ENCODE measurements at regions not wholly inside any gene's neighbourhood (a gene's known extent, or its start where the extent isn't known, plus 50 kb on each side); places are given as distances from the start of the nearest gene placed in this dataset.
"Not testable (repeated sequence)": the region's sequence is repeated elsewhere in the genome, so short reads cannot be mapped to it uniquely, and the experiment has no call there.

GRCh38 chr13:54004026-54004699 is 975.5 kb downstream of the OLFM4 start:
- H3K9me3 ChIP-seq (ENCODE audit: control insufficient read depth, low read depth, low read length): no peaks in the 10 kb centered on the region
- no peaks in the 10 kb centered on the region for H3K36me3 ChIP-seq (ENCODE audit: control insufficient read depth, low read depth, low read length)
- no peak overlapping the region for H3K9ac ChIP-seq (ENCODE audit: low read length)
- no peak overlapping the region for H3K27ac ChIP-seq (ENCODE audit: low read length)
- no peak overlapping the region for H3K4me3 ChIP-seq (ENCODE audit: low read length)
- H3K4me1 ChIP-seq (ENCODE audit: control insufficient read depth, low read depth, low read length): no peaks in the 10 kb centered on the region
- no peaks in the 10 kb centered on the region for H3K27me3 ChIP-seq (ENCODE audit: control insufficient read depth, insufficient read depth, low read length)

- no peak overlapping the region for H3K9ac ChIP-seq (ENCODE audit: low read length)
- H3K4me1 ChIP-seq (ENCODE audit: control insufficient read depth, low read depth, low read length): no peaks in the 10 kb centered on the region
- H3K4me3 ChIP-seq (ENCODE audit: low read length): no peak overlapping the region
- no peaks in the 10 kb centered on the region for H3K27me3 ChIP-seq (ENCODE audit: control insufficient read depth, insufficient read depth, low read length)
- no peak overlapping the region for H3K27ac ChIP-seq (ENCODE audit: low read length)
- H3K36me3 ChIP-seq (ENCODE audit: control insufficient read depth, low read depth, low read length): no peaks in the 10 kb centered on the region
- H3K9me3 ChIP-seq (ENCODE audit: control insufficient read depth, low read depth, low read length): no peaks in the 10 kb centered on the region
Measured at GRCh38 chr13:54016542-54016941, 987.9 kb downstream of the OLFM4 start.

- no peaks in the 10 kb centered on the region for H3K4me1 ChIP-seq (ENCODE audit: control insufficient read depth, low read depth, low read length)
- no peaks in the 10 kb centered on the region for H3K27me3 ChIP-seq (ENCODE audit: control insufficient read depth, insufficient read depth, low read length)
- H3K27ac ChIP-seq (ENCODE audit: low read length): no peak overlapping the region
- no peak overlapping the region for H3K4me3 ChIP-seq (ENCODE audit: low read length)
- H3K36me3 ChIP-seq (ENCODE audit: control insufficient read depth, low read depth, low read length): no peaks in the 10 kb centered on the region
- no peak overlapping the region for H3K9ac ChIP-seq (ENCODE audit: low read length)
- H3K9me3 ChIP-seq (ENCODE audit: control insufficient read depth, low read depth, low read length): no peaks in the 10 kb centered on the region
Measured at GRCh38 chr13:54018485-54018884, 989.9 kb downstream of the OLFM4 start.

GRCh38 chr13:54029226-54029625 is 1000.6 kb downstream of the OLFM4 start:
- H3K36me3 ChIP-seq (ENCODE audit: control insufficient read depth, low read depth, low read length): no peaks in the 10 kb centered on the region
- H3K27ac ChIP-seq (ENCODE audit: low read length): no peak overlapping the region
- peaks cover 11% of the 10 kb centered on the region for H3K9me3 ChIP-seq (ENCODE audit: control insufficient read depth, low read depth, low read length)
- H3K4me1 ChIP-seq (ENCODE audit: control insufficient read depth, low read depth, low read length): no peaks in the 10 kb centered on the region
- H3K4me3 ChIP-seq (ENCODE audit: low read length): no peak overlapping the region
- no peak overlapping the region for H3K9ac ChIP-seq (ENCODE audit: low read length)
- H3K27me3 ChIP-seq (ENCODE audit: control insufficient read depth, insufficient read depth, low read length): no peaks in the 10 kb centered on the region

GRCh38 chr13:54029720-54030119 is 1001.1 kb downstream of the OLFM4 start:
- no peak overlapping the region for H3K9ac ChIP-seq (ENCODE audit: low read length)
- no peaks in the 10 kb centered on the region for H3K4me1 ChIP-seq (ENCODE audit: control insufficient read depth, low read depth, low read length)
- H3K9me3 ChIP-seq (ENCODE audit: control insufficient read depth, low read depth, low read length): peaks cover 11% of the 10 kb centered on the region
- H3K36me3 ChIP-seq (ENCODE audit: control insufficient read depth, low read depth, low read length): no peaks in the 10 kb centered on the region
- no peak overlapping the region for H3K27ac ChIP-seq (ENCODE audit: low read length)
- no peaks in the 10 kb centered on the region for H3K27me3 ChIP-seq (ENCODE audit: control insufficient read depth, insufficient read depth, low read length)
- no peak overlapping the region for H3K4me3 ChIP-seq (ENCODE audit: low read length)

- Histone ChIP-seq H3K36me3 (ENCODE audit: control insufficient read depth, low read depth, low read length) (no peaks in the 10 kb centered on the region), H3K4me3 (ENCODE audit: low read length) (no peak overlapping the region), H3K4me1 (ENCODE audit: control insufficient read depth, low read depth, low read length) (no peaks in the 10 kb centered on the region), H3K9me3 (ENCODE audit: control insufficient read depth, low read depth, low read length) (peaks cover 5% of the 10 kb centered on the region), H3K9ac (ENCODE audit: low read length) (no peak overlapping the region), H3K27me3 (ENCODE audit: control insufficient read depth, insufficient read depth, low read length) (no peaks in the 10 kb centered on the region), H3K27ac (ENCODE audit: low read length) (no peak overlapping the region)
Measured at GRCh38 chr13:54033323-54033861, 1004.8 kb downstream of the OLFM4 start.

GRCh38 chr13:54034047-54034446 is 1005.4 kb downstream of the OLFM4 start:
- H3K4me1 ChIP-seq (ENCODE audit: control insufficient read depth, low read depth, low read length): no peaks in the 10 kb centered on the region
- H3K9ac ChIP-seq (ENCODE audit: low read length): no peak overlapping the region
- no peak overlapping the region for H3K27ac ChIP-seq (ENCODE audit: low read length)
- peaks cover 5% of the 10 kb centered on the region for H3K9me3 ChIP-seq (ENCODE audit: control insufficient read depth, low read depth, low read length)
- no peak overlapping the region for H3K4me3 ChIP-seq (ENCODE audit: low read length)
- no peaks in the 10 kb centered on the region for H3K27me3 ChIP-seq (ENCODE audit: control insufficient read depth, insufficient read depth, low read length)
- H3K36me3 ChIP-seq (ENCODE audit: control insufficient read depth, low read depth, low read length): no peaks in the 10 kb centered on the region

GRCh38 chr13:54057416-54057815 is 1028.8 kb downstream of the OLFM4 start:
- not testable (repeated sequence) for H3K36me3 ChIP-seq (ENCODE audit: control insufficient read depth, low read depth, low read length); H3K9ac ChIP-seq (ENCODE audit: low read length); H3K27me3 ChIP-seq (ENCODE audit: control insufficient read depth, insufficient read depth, low read length); H3K4me3 ChIP-seq (ENCODE audit: low read length); H3K27ac ChIP-seq (ENCODE audit: low read length); H3K9me3 ChIP-seq (ENCODE audit: control insufficient read depth, low read depth, low read length); H3K4me1 ChIP-seq (ENCODE audit: control insufficient read depth, low read depth, low read length)

GRCh38 chr13:54069958-54070357 is 1041.3 kb downstream of the OLFM4 start:
- H3K4me3 ChIP-seq (ENCODE audit: low read length); H3K27me3 ChIP-seq (ENCODE audit: control insufficient read depth, insufficient read depth, low read length); H3K36me3 ChIP-seq (ENCODE audit: control insufficient read depth, low read depth, low read length); H3K9ac ChIP-seq (ENCODE audit: low read length); H3K9me3 ChIP-seq (ENCODE audit: control insufficient read depth, low read depth, low read length); H3K4me1 ChIP-seq (ENCODE audit: control insufficient read depth, low read depth, low read length); H3K27ac ChIP-seq (ENCODE audit: low read length): not testable (repeated sequence)

GRCh38 chr13:54077569-54077968 is 1049.0 kb downstream of the OLFM4 start:
- Histone ChIP-seq H3K27me3 (ENCODE audit: control insufficient read depth, insufficient read depth, low read length) (no peaks in the 10 kb centered on the region), H3K36me3 (ENCODE audit: control insufficient read depth, low read depth, low read length) (no peaks in the 10 kb centered on the region), H3K9ac (ENCODE audit: low read length) (no peak overlapping the region), H3K4me3 (ENCODE audit: low read length) (no peak overlapping the region), H3K4me1 (ENCODE audit: control insufficient read depth, low read depth, low read length) (no peaks in the 10 kb centered on the region), H3K9me3 (ENCODE audit: control insufficient read depth, low read depth, low read length) (no peaks in the 10 kb centered on the region), H3K27ac (ENCODE audit: low read length) (no peak overlapping the region)

GRCh38 chr13:54078271-54078870 is 1049.8 kb downstream of the OLFM4 start:
- Histone ChIP-seq H3K4me1 (ENCODE audit: control insufficient read depth, low read depth, low read length) (no peaks in the 10 kb centered on the region), H3K4me3 (ENCODE audit: low read length) (no peak overlapping the region), H3K9me3 (ENCODE audit: control insufficient read depth, low read depth, low read length) (no peaks in the 10 kb centered on the region), H3K36me3 (ENCODE audit: control insufficient read depth, low read depth, low read length) (no peaks in the 10 kb centered on the region), H3K9ac (ENCODE audit: low read length) (no peak overlapping the region), H3K27me3 (ENCODE audit: control insufficient read depth, insufficient read depth, low read length) (no peaks in the 10 kb centered on the region), H3K27ac (ENCODE audit: low read length) (no peak overlapping the region)

- not testable (repeated sequence) for H3K36me3 ChIP-seq (ENCODE audit: control insufficient read depth, low read depth, low read length); H3K27me3 ChIP-seq (ENCODE audit: control insufficient read depth, insufficient read depth, low read length); H3K27ac ChIP-seq (ENCODE audit: low read length); H3K4me3 ChIP-seq (ENCODE audit: low read length); H3K9ac ChIP-seq (ENCODE audit: low read length); H3K9me3 ChIP-seq (ENCODE audit: control insufficient read depth, low read depth, low read length); H3K4me1 ChIP-seq (ENCODE audit: control insufficient read depth, low read depth, low read length)
Measured at GRCh38 chr13:54082309-54082708, 1053.7 kb downstream of the OLFM4 start.
